K562 (cell line): ENCODE measurements at regions not wholly inside any gene's neighbourhood (a gene's known extent, or its start where the extent isn't known, plus 50 kb on each side); places are given as distances from the start of the nearest gene placed in this dataset.
"Not testable (repeated sequence)": the region's sequence is repeated elsewhere in the genome, so short reads cannot be mapped to it uniquely, and the experiment has no call there.

ENCODE experiments used
- ATAC-seq: fragments of 200-7000 bp; cut with Tn5 transposase; 3 replicates; pipeline ENCODE4 v1.9.1; 2020; ENCODE audit warnings: moderate library complexity
- BruUV-seq: library from RNA; stranded (reverse); fragments of 400-500 nt; replicated peaks from 2 replicates; lab custom pipeline; 2021; lab: Mats Ljungman, UMichigan
- CTCF ChIA-PET: fragments of 300-600 bp; formaldehyde crosslinking; extraction: SDS; loops from one replicate; lab custom pipeline; 2021; ENCODE audit warnings: low intra/inter-chr PET ratio; lab: Yijun Ruan, JAX
- POLR2A ChIA-PET: fragments of 300-600, 350-650 bp; sonication (Branson Sonifier 250); formaldehyde crosslinking; extraction: SDS; loops from one replicate; lab custom pipeline; 2021; ENCODE audit warnings: antibody characterized with exemption, inconsistent platforms; lab: Yijun Ruan, JAX
- DNase-seq, 4 experiments: peaks; one replicate each; pipeline versions ENCODE4 v3.0.0 to v3.0.0-alpha.2; 2011 to 2018; ENCODE audit warnings: low spot score in 3 of 4, mixed read lengths in 3 of 4; ENCODE audit errors: extremely low read depth in 1 of 4
- FAIRE-seq: peaks from 2 replicates; lab custom pipeline; 2011; peaks lifted over from hg19 to GRCh38; lab: Jason Lieb, UNC
- H2AFZ ChIP-seq: 2 replicates; pipeline ENCODE4 v1.6.0; 2011; ENCODE audit warnings: low read depth, low read length, control low read depth, inconsistent platforms
- H3K27ac ChIP-seq: fragments of 200-600 bp; 3 replicates; pipeline ENCODE4 v1.8.0; 2011; ENCODE audit warnings: low read depth, mild to moderate bottlenecking, control low read depth, inconsistent platforms, low read length, moderate library complexity, mixed read lengths; ENCODE audit errors: extremely low read depth
- H3K27me3 ChIP-seq, 2 experiments: fragments of 300-600 bp in 1 of 2; 2 replicates in 1 of 2; 3 replicates in 1 of 2; pipeline versions ENCODE4 v1.6.0 to v1.8.0; 2011; ENCODE audit warnings: inconsistent platforms in 2 of 2, low read length in 2 of 2, mild to moderate bottlenecking in 1 of 2, mixed read lengths in 1 of 2, moderate library complexity in 1 of 2; ENCODE audit not compliant: control insufficient read depth in 2 of 2, insufficient read depth in 2 of 2
- H3K36me3 ChIP-seq: fragments of 300-600 bp; 3 replicates; pipeline ENCODE4 v1.8.0; 2011; ENCODE audit warnings: mild to moderate bottlenecking, low read length, inconsistent platforms; ENCODE audit not compliant: control insufficient read depth, insufficient read depth
- H3K4me1 ChIP-seq, 2 experiments: fragments of 200-600 bp in 1 of 2; replicated peaks in 1 of 2; 2 replicates in 1 of 2; 3 replicates in 1 of 2; pipeline versions ENCODE4 v1.5.1 to v1.8.0; 2011; ENCODE audit warnings: inconsistent platforms in 2 of 2, low read length in 2 of 2, mild to moderate bottlenecking in 1 of 2, mixed read lengths in 1 of 2, moderate library complexity in 1 of 2; ENCODE audit not compliant: control insufficient read depth in 2 of 2, insufficient read depth in 2 of 2
- H3K4me2 ChIP-seq: 2 replicates; pipeline ENCODE4 v1.6.1; 2011; ENCODE audit warnings: low read length, control low read depth, inconsistent platforms, mixed read lengths; ENCODE audit not compliant: insufficient read depth
- H3K4me3 ChIP-seq: fragments of 200-600 bp; sonication (generic), shearing (Covaris generic); 2 replicates; pipeline ENCODE4 v1.5.1; 2016; ENCODE audit warnings: control low read depth, inconsistent platforms
- H3K79me2 ChIP-seq: fragments of 200-600 bp; 3 replicates; pipeline ENCODE4 v1.8.0; 2011; ENCODE audit warnings: low read length, inconsistent platforms; ENCODE audit not compliant: control insufficient read depth, insufficient read depth
- H3K9ac ChIP-seq, 2 experiments: 2 replicates each; pipeline versions ENCODE4 v1.6.0 to v1.6.1; 2011; ENCODE audit warnings: low read depth in 2 of 2, low read length in 2 of 2, control low read depth in 1 of 2, inconsistent platforms in 1 of 2, mild to moderate bottlenecking in 1 of 2, mixed read lengths in 1 of 2; ENCODE audit not compliant: insufficient read depth in 1 of 2
- H3K9me1 ChIP-seq: one replicate; pipeline ENCODE4 v1.6.0; 2011; ENCODE audit warnings: inconsistent platforms, mild to moderate bottlenecking, low read length, moderate library complexity; ENCODE audit not compliant: control insufficient read depth, insufficient read depth
- H3K9me3 ChIP-seq: replicated peaks from 2 replicates; pipeline ENCODE4 v1.5.1; 2011; ENCODE audit warnings: low read depth, low read length, inconsistent platforms; ENCODE audit not compliant: control insufficient read depth, insufficient read depth
- H4K20me1 ChIP-seq: replicated peaks from 2 replicates; pipeline ENCODE4 v1.6.1; 2011; ENCODE audit warnings: low read length, inconsistent platforms, mixed read lengths; ENCODE audit not compliant: control insufficient read depth, insufficient read depth
- MBD2 ChIP-seq: sonication (generic); IDR thresholded peaks from 2 replicates; pipeline ENCODE4 v1.6.1; 2016; ENCODE audit warnings: low read depth, borderline replicate concordance
- RNF219 ChIP-seq: fragments of 250-450 bp; sonication (Bioruptor Pico); IDR thresholded peaks from 2 replicates; pipeline ENCODE4 v1.5.0; 2022; ENCODE audit warnings: mild to moderate bottlenecking
- THRB ChIP-seq: fragments of 450-650 bp; formaldehyde crosslinking; conservative IDR thresholded peaks from 2 replicates; pipeline ENCODE4 v1.4.0; 2022; ENCODE audit warnings: mild to moderate bottlenecking, missing genetic modification characterization
- ZNF324 ChIP-seq: fragments of 250-450 bp; sonication (Bioruptor Pico); IDR thresholded peaks from 2 replicates; pipeline ENCODE4 v1.4.0; 2020; ENCODE audit warnings: mild to moderate bottlenecking
- ZNF507 ChIP-seq: conservative IDR thresholded peaks from 2 replicates; pipeline ENCODE4 v1.6.1; 2017; ENCODE audit warnings: missing genetic modification characterization, missing compliant biosample characterization
- ZNF57 ChIP-seq: fragments of 450-650 bp; formaldehyde crosslinking; IDR thresholded peaks from 2 replicates; pipeline ENCODE4 v1.4.0; 2020; ENCODE audit warnings: mild to moderate bottlenecking, moderate library complexity
- ZNF589 ChIP-seq: fragments of 200-800 bp; sonication (Bioruptor generic); IDR thresholded peaks from 2 replicates; pipeline ENCODE4 v1.6.1; 2016; ENCODE audit warnings: low read depth, missing genetic modification characterization, missing compliant biosample characterization
- in situ Hi-C: fragments of 300-500 bp; cut with MboI; formaldehyde crosslinking; loops from 4 replicates; pipeline ENCODE4 v1.15.0; 2018; ENCODE audit warnings: inconsistent platforms, mixed read lengths
- intact Hi-C: fragments of 100-400 bp; cut with micrococcal nuclease; formaldehyde crosslinking; loops from 2 replicates; pipeline ENCODE4 v1.14.2; 2022

GRCh38 chr12:58117667-58118066 lies 176.3 kb downstream of the ATP23 start (continued):
- no peak for TF ChIP-seq ZNF324 (CRISPR knock-in tag)
- no peak for TF ChIP-seq ZNF589 (CRISPR knock-in tag)
- TF ChIP-seq ZNF57: no peak
- no peak for TF ChIP-seq THRB (CRISPR knock-in tag)
- TF ChIP-seq RNF219 (CRISPR knock-in tag): no peak
- TF ChIP-seq MBD2: no peak
- no peak for TF ChIP-seq ZNF507 (tag)

- not testable (repeated sequence) for ATAC-seq, BruUV-seq
These were observed 184.4 kb downstream of the ATP23 start for GRCh38 chr12:58125761-58126160.

More at GRCh38 chr12:58125761-58126160, 184.4 kb downstream of the ATP23 start:
- H3K79me2 ChIP-seq, H3K9me1 ChIP-seq, H3K36me3 ChIP-seq, H3K4me3 ChIP-seq, H3K4me1 ChIP-seq, H4K20me1 ChIP-seq, POLR2A ChIA-PET, H3K9ac ChIP-seq, FAIRE-seq, H3K9me3 ChIP-seq, H3K27me3 ChIP-seq, intact Hi-C loops, H2AFZ ChIP-seq, in situ Hi-C loops, H3K4me2 ChIP-seq, H3K27ac ChIP-seq, CTCF ChIA-PET, DNase-seq: not testable (repeated sequence)
